DMS79 (cell line): ENCODE measurements at regions not wholly inside any gene's neighbourhood (a gene's known extent, or its start where the extent isn't known, plus 50 kb on each side); places are given as distances from the start of the nearest gene placed in this dataset.

Experiments used
- DNase-seq: peaks from one replicate; lab custom pipeline; 2025; lab: John Stamatoyannopoulos, UW

GRCh38 chr10:78919181-78919966, 149.4 kb upstream of the ZMIZ1 start:
- no peak for DNase-seq

- peak; percentile 20 for DNase-seq
These were observed 148.8 kb upstream of the ZMIZ1 start for GRCh38 chr10:78920011-78920410.

GRCh38 chr10:78921895-78922294, 146.9 kb upstream of the ZMIZ1 start:
- DNase-seq: peak; percentile 59

GRCh38 chr10:78923647-78924318, 145.0 kb upstream of the ZMIZ1 start:
- DNase-seq: no peak

GRCh38 chr10:78924319-78925003, 144.3 kb upstream of the ZMIZ1 start:
- DNase-seq: no peak

GRCh38 chr10:78925275-78925674, 143.5 kb upstream of the ZMIZ1 start:
- no peak for DNase-seq

- DNase-seq: no peak
These were observed 142.9 kb upstream of the ZMIZ1 start for GRCh38 chr10:78925800-78926319.

GRCh38 chr10:78927257-78927995, 141.3 kb upstream of the ZMIZ1 start:
- DNase-seq: no peak

GRCh38 chr10:78928330-78928729, 140.4 kb upstream of the ZMIZ1 start:
- DNase-seq: no peak

GRCh38 chr10:78929541-78929940, 139.2 kb upstream of the ZMIZ1 start:
- DNase-seq: no peak

- no peak for DNase-seq
These were observed 137.3 kb upstream of the ZMIZ1 start for GRCh38 chr10:78931321-78932053.

GRCh38 chr10:78932054-78932386, 136.7 kb upstream of the ZMIZ1 start:
- DNase-seq: no peak

GRCh38 chr10:78932861-78933260, 135.9 kb upstream of the ZMIZ1 start:
- no peak for DNase-seq

GRCh38 chr10:78933828-78934531, 134.8 kb upstream of the ZMIZ1 start:
- DNase-seq: no peak

GRCh38 chr10:78934532-78934898, 134.3 kb upstream of the ZMIZ1 start:
- no peak for DNase-seq

GRCh38 chr10:78934994-78935602, 133.7 kb upstream of the ZMIZ1 start:
- no peak for DNase-seq

- no peak for DNase-seq
These were observed 132.9 kb upstream of the ZMIZ1 start for GRCh38 chr10:78935697-78936407.

- DNase-seq: no peak
These were observed 132.1 kb upstream of the ZMIZ1 start for GRCh38 chr10:78936412-78937342.

GRCh38 chr10:78937393-78937792, 131.4 kb upstream of the ZMIZ1 start:
- DNase-seq: no peak
